Heart left ventricle (tissue), 13 donors: ENCODE measurements at regions not wholly inside any gene's neighbourhood (a gene's known extent, or its start where the extent isn't known, plus 50 kb on each side); places are given as distances from the start of the nearest gene placed in this dataset.

ENCODE experiments used
- CTCF ChIP-seq, 12 donors: fragments of 200-600 bp; sonication (generic) in 4 of 12; IDR thresholded peaks; one replicate each; pipeline versions ENCODE4 v1.5.0 to v1.8.0; 2018 to 2022; ENCODE audit warnings: antibody characterized with exemption in 12 of 12, mild to moderate bottlenecking in 5 of 12
- POLR2A ChIP-seq, 2 donors: fragments of 450-650 bp; IDR thresholded peaks; one replicate each; pipeline ENCODE4 v1.6.1; 2017; ENCODE audit warnings: antibody characterized with exemption in 2 of 2, mild to moderate bottlenecking in 2 of 2, moderate library complexity in 2 of 2
- donor health status: ischemic (EF 13 %, LVEDD 7.1; RV severe dilation, severe dysfunction).
- donor health status: DM: no; HTN: yes; CAD: no.
- donor health status: DM: no; HTN: no; CAD: no.
- donor health status: ischemic (EF 25% LVEDD 6.9; RV normal size, moderate dysfunction).
- donor health status: ischemic (EF 25% LVEDD 5.7; RV mildly dilated, moderate dysfunction).
- donor health status: ischemic (EF 35%, LVEDD 5.7; RV mildly dilated, moderate dysfunction).
- donor health status: nonischemic (EF 11% LVEDD 7.7; RV severe dilation, severe dysfunction).
- donor health status: DM: yes; HTN: yes; CAD: no.
- donor health status: PGD.
- donor health status: ischemic (EF 29% LVEDD 5.4; RV normal size, mild dysfunction).
- donor health status: nonischemic (EF 23%, LVEDD 6.1; RV moderate dilation, normal function).

- TF ChIP-seq CTCF (IDR thresholded peaks at IDR 0.05) (no peak), POLR2A (IDR thresholded peaks at IDR 0.05) (no peak)
These were observed 1308.4 kb downstream of the CDH8 start for GRCh38 chr16:60727851-60728250.
